ENCODE measurements at regions not wholly inside any gene's neighbourhood (a gene's known extent, or its start where the extent isn't known, plus 50 kb on each side); places are given as distances from the start of the nearest gene placed in this dataset.

DNA sequence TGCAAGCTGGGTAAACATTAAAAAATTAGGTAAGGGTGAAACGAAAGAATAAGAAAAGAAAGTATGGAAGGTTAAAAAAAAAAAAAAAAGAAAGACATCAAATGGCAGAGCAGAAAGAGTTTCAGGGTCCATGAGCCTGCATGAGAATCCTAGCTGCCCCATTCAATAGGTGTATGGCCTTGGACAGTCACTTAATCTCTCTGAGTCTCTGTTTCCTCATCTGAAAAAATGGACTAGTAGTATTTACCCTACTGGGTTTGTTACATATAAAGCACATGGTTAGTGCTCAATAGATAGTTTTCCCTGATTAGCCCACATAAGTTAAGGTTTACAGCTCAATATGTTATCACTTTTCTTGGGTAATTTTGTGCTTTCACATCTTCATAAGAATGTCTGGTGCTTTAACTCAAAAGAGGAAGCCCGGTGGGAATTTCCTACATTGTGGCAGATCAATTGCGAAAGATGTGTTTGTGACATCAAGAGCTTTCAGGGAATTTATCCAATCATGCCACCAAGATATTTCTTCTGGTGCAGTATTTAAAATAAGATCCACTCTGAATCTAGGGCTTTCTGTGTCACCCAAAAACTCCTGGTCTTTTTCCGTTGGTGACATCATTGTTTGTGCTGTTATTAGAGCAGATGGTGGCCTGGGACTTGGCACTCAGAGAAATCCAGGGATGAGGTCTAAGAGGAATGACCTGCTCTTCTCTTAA, 57.2 kb upstream of the UBE2E1 start:
- DNase-seq: peak in 1 of 2 experiments; percentile 44

- DNase-seq: no peak
Measured at GRCh38 chr3:23749609-23750008, 56.1 kb upstream of the UBE2E1 start.

DNA sequence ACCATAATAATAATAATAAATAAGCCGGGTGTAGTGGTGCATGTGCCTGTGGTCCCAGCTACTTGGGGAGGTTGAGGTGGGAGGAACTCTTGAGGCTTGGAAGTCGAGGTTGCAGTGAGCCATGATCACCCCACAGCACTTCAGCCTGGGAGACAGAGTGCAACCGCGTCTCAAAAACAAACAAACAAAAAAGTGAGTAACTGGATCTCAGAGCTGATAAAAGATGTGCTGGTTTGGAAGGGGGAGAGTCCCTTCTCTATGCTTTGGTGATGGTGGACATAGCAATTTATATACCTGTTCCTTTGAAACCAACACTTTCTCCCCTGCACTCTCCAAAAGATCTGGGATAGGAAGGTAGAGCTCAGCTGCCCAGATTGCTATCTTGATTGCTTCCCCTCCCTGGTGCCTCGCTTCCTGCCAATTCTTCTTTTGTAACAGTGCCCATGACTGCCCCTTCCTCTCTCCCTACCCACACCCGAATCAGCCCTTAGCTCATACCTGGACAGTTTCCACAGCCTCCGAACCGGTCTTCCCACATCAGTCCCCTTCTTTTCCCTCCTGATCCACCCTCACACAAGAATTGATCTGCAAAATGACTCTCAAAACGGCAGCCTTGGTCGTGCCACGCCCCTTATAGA, 55.1 kb upstream of the UBE2E1 start:
- DNase-seq: no peak

DNA sequence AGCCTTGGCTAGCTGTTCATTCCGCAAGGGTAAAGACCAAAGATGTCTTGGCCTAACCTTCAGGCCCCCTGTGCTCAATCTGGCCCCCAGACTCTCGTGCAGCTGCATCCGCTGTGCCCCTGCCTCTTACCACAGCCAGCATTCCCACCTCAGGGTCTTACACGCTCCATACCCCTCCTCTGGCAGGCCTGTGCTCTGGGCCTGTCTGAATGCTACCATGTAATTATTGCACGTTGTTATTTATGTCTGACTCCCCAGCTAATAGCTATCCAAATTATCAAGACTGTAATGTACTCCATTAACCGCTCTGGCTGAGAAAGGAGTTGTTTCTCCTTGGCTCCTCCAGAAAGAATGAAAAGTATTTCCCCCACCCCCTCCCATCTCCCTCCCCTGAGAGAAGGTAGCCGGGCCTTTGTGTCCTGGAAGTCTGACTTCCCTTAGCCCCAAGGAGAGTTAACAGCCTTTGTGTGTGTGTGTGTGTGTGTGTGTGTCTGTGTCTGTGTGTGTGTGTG, 54.5 kb upstream of the UBE2E1 start:
- no peak for DNase-seq

- DNase-seq: no peak
Measured at GRCh38 chr3:23752126-23752525, 53.6 kb upstream of the UBE2E1 start.

- DNase-seq: no peak
Measured at GRCh38 chr3:23754215-23754614, 51.5 kb upstream of the UBE2E1 start.

Measured in cerebellar nuclear complex (tissue), 1 donor.